ENCODE measurements at regions not wholly inside any gene's neighbourhood (a gene's known extent, or its start where the extent isn't known, plus 50 kb on each side); places are given as distances from the start of the nearest gene placed in this dataset.

- H3K27me3 Mint-ChIP-seq (ENCODE audit: low read depth): peaks cover 63% of the 10 kb centered on the region
- no peak overlapping the region for H3K4ac ChIP-seq (ENCODE audit: low read depth, low read length)
- H3K9me3 Mint-ChIP-seq: no peaks in the 10 kb centered on the region
- no peak overlapping the region for H3K4me2 ChIP-seq (ENCODE audit: insufficient read depth, insufficient read length, low read length)
- no peak overlapping the region for H3K18ac ChIP-seq (ENCODE audit: insufficient read length, low read depth, low read length)
- no peaks in the 10 kb centered on the region for H3K79me1 ChIP-seq (ENCODE audit: insufficient read depth, low read depth, low read length, poor library complexity, severe bottlenecking)
- H3K9ac ChIP-seq (ENCODE audit: extremely low read depth, insufficient read length, low read length): no peak overlapping the region
- no peak overlapping the region for H2BK5ac ChIP-seq (ENCODE audit: insufficient read length, low read length)
- no peak for TF ChIP-seq CTCF (conservative IDR thresholded peaks at IDR 0.05)
- H3K36me3 Mint-ChIP-seq (ENCODE audit: insufficient read depth in 1 of 3, low read depth in 3 of 3): no peaks in the 10 kb centered on the region
- no peak overlapping the region for H3K4me3 Mint-ChIP-seq
- H2BK12ac ChIP-seq (ENCODE audit: insufficient read length, low read depth, low read length): no peak overlapping the region
- H3K56ac ChIP-seq (ENCODE audit: insufficient read length, low read depth, low read length): no peak overlapping the region
- H3K27me3 ChIP-seq (ENCODE audit: insufficient read depth, low read length): peaks cover 5% of the 10 kb centered on the region; the same call in 1 of the 2 replicates
- no peak for DNase-seq
- H3K14ac ChIP-seq (ENCODE audit: insufficient read depth, low read length): no peak overlapping the region
- no peak overlapping the region for H2BK15ac ChIP-seq (ENCODE audit: low read depth, low read length)
- no peak overlapping the region for H4K5ac ChIP-seq (ENCODE audit: insufficient read length, low read depth, low read length)
- H2BK120ac ChIP-seq (ENCODE audit: low read depth, low read length, poor library complexity, severe bottlenecking): no peak overlapping the region
- no peak overlapping the region for H4K91ac ChIP-seq (ENCODE audit: insufficient read length, low read depth, low read length)
- H3T11ph ChIP-seq (ENCODE audit: low read length): no peak overlapping the region
- peaks cover 4 to 5% of the 10 kb centered on the region in 2 experiments for H3K4me1 Mint-ChIP-seq
- no peak overlapping the region for H2BK20ac ChIP-seq (ENCODE audit: low read depth, low read length, poor library complexity, severe bottlenecking)
- H3K79me2 ChIP-seq (ENCODE audit: insufficient read depth, low read length): no peaks in the 10 kb centered on the region
- H3K27ac ChIP-seq (ENCODE audit: insufficient read length, low read depth, low read length): no peak overlapping the region
- no peaks in the 10 kb centered on the region for H3K9me3 ChIP-seq (ENCODE audit: control insufficient read depth, low read depth, low read length)
- H4K20me1 ChIP-seq (ENCODE audit: control insufficient read depth, insufficient read depth, insufficient read length): no peaks in the 10 kb centered on the region
- no peaks in the 10 kb centered on the region for H3K4me1 ChIP-seq (ENCODE audit: insufficient read depth, low read length)
- H4K8ac ChIP-seq (replicated peaks; ENCODE audit: insufficient read length, low read depth, low read length): no peak overlapping the region
- no CpG with 5 or more reads among the region's 3 CpGs for WGBS (ENCODE audit: extremely low coverage, insufficient read length, low lambda C conversion rate)
- no peak overlapping the region for H3K23ac ChIP-seq (ENCODE audit: insufficient read length, low read depth, low read length)
- no peak overlapping the region for H2AK5ac ChIP-seq (ENCODE audit: insufficient read length, low read length)
- no peak overlapping the region for H2AFZ ChIP-seq (ENCODE audit: low read length)
- H3K23me2 ChIP-seq (ENCODE audit: insufficient read length, low read depth, low read length, poor library complexity, severe bottlenecking): no peaks in the 10 kb centered on the region
- H3K27ac Mint-ChIP-seq: no peak overlapping the region
These were observed 348.7 kb upstream of the MANEA start for GRCh38 chr6:95228636-95229035.

Measured in H9 (cell line).